ENCODE measurements at regions not wholly inside any gene's neighbourhood (a gene's known extent, or its start where the extent isn't known, plus 50 kb on each side); places are given as distances from the start of the nearest gene placed in this dataset.

DNA sequence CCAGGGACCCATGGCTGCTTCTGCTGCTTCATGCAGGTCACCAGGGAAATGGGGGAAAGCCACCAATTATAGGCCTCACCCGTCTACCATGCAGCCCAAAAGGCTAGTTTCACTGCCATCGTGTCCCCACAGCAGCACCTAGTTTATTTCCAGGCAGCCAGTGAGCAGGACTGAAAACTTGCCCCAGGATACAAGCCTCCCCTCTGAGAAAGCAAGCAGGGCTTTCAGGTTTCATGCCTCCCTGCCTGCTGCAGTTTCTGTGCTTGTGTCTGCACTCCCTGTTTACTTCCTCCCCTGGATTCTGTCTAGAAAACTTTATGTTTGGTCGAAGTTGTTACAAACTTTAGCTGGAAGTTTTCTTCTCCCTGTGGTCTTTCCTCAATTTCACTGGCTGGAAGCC, 319.1 kb downstream of the ANXA1 start:
- DNase-seq: no peak

GRCh38 chr9:73474002-73474600, 322.4 kb downstream of the ANXA1 start:
- DNase-seq: no peak

DNA sequence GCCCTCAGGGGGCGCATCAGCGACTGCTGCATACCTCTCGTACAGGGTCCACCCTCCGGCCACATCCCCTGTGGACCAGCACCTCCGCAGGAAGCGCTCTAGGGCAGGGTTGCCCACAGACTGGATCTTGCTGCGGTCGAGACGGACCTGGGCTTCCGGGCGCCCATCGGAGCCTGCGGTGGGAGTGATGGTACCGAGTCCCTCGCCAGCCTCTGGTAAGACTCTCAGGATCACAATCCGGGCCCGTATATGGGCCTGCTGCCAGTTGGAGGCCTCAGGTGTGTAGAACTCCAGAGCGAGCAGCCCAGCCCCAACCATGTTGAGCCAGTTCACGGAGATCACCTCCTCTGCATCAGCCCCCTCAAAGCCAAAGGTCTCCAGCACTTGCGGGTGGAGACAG, 323.0 kb downstream of the ANXA1 start:
- no peak for DNase-seq

- no peak for DNase-seq
Measured at GRCh38 chr9:73494894-73495293, 343.2 kb downstream of the ANXA1 start.

- DNase-seq: no peak
Measured at GRCh38 chr9:73497796-73498195, 346.1 kb downstream of the ANXA1 start.

GRCh38 chr9:73515216-73515615, 363.6 kb downstream of the ANXA1 start:
- DNase-seq: no peak

GRCh38 chr9:73523391-73523790, 371.7 kb downstream of the ANXA1 start:
- no peak for DNase-seq

GRCh38 chr9:73525350-73525749, 373.7 kb downstream of the ANXA1 start:
- DNase-seq: no peak

GRCh38 chr9:73527521-73527920, 375.9 kb downstream of the ANXA1 start:
- DNase-seq: no peak

DNA sequence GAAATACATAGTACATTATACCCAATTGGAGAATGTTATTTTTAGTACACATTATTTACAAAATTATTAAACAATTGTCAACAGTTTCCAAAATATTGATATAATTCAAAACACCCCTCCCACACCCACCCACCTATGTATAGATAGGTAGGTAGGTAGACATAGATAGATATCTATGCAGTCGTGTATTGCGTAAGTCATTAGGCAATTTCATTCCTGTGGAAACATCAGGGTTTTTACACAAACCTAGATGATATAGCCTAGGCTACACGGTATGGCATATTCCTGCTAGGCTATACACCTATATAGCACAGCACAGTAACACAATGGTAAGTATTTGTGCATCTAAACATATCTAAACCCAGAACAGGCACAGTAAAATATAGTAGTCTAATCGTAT, 377.3 kb downstream of the ANXA1 start:
- DNase-seq: no peak

DNA sequence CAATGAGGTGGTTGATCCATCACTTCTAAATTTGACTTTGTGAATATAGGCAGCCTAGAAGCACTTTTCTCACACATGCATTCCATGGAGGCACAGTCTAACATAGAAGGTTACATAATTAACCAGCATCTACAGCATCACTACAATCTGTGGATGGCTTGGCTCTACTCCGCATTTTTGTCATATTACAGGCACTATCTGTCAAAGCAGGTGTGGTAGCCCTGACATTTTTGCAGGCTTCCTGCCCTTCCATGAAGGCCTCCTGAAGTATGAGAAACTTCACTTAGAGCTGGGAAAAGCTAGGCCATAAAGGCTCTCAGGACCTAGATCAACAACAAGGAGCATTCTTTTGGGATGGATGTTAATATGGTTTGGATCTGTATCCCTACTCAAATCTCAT, 378.0 kb downstream of the ANXA1 start:
- no peak for DNase-seq

DNA sequence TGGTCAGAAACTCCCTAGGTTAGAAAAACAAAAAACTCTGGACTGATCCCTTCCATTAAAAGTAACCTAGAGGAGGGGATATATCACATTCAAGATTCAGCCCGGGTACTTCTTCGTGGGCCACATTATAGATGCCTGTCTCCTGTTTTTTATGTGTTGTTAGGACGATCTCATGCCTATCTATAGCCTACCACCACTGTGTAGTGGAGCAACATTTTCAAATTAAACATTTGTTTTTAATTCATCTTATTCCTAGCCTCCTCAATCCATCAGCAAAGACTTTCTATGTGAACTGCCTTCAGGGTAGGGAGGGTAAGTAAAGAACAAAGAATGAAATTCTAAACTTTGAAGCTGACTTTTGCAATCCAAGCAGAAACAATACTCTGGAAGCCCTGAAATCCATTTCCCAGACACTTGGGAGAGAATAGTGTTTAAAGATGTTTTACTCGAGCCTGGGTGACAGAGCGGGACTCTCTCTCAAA, 379.4 kb downstream of the ANXA1 start:
- DNase-seq: no peak

GRCh38 chr9:73531658-73532057, 380.0 kb downstream of the ANXA1 start:
- no peak for DNase-seq

DNA sequence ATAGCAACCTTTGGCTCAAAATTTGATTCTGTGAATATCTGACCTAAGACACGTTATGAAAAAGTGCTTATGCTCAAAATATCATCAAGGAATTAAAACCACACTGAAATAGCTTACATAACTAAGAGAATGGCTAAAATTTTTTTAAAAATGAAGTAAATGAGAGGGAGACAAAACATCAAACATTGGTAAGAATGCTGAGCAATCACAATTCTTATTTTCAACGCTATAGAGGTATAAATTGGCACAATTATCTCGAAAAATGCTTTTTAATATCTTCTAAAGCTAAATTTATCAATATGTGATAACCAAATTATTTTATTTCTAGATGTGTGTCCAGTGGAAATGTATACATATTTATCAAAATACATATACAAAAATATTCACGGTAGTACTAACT, 381.3 kb downstream of the ANXA1 start:
- DNase-seq: no peak

GRCh38 chr9:73536403-73536802, 384.7 kb downstream of the ANXA1 start:
- DNase-seq: no peak

- no peak for DNase-seq
Measured at GRCh38 chr9:73537561-73537960, 385.9 kb downstream of the ANXA1 start.

DNA sequence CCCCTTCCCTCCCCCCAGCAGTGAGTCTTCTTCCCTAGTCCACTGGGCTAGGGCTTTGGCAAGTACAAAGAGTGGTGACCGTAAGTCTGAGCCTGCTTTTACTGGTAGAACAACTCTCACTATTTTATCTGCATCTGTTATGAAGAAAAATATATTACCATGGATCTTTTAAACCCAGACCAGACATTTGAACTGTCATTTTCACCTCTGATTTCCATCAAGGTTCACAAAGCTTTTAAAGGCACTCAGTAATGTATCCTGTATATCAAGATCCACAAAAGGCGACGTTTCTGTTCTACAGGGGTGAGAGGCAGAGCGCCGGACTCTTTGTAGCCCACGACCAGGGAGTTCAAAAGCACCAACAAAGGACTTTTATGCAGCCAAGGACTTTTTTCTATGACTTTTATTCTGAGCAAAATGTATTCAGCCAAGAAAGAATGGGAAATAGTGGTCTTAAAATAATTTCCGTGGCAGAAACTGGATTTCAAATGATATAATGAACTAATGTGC, 388.3 kb downstream of the ANXA1 start:
- no peak for DNase-seq

GRCh38 chr9:73541923-73542322, 390.3 kb downstream of the ANXA1 start:
- no peak for DNase-seq

DNA sequence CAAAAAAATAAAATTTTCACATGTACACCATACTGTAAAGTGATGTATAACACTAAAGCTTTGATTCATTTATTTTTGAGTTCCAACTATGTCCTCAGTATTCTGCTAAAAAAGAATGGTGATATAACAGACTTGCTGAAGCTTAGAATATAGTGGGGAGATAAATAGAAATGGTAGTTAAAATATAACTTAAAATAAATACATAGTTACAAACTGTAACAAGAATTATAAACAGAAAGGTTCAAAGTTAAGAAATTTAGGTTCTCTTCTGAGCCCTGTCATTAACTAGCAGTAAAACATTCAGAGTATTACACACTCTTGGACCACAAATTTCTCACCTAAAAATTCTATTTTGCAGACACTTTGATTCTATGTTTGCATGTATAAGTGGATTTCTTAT, 392.1 kb downstream of the ANXA1 start:
- no peak for DNase-seq

- peak; percentile 67 for DNase-seq
Measured at GRCh38 chr9:73548201-73548600, 396.5 kb downstream of the ANXA1 start.

GRCh38 chr9:73549991-73550390, 398.3 kb downstream of the ANXA1 start:
- no peak for DNase-seq

- no peak for DNase-seq
Measured at GRCh38 chr9:73553295-73553694, 401.6 kb downstream of the ANXA1 start.

GRCh38 chr9:73558471-73558870, 406.8 kb downstream of the ANXA1 start:
- DNase-seq: no peak

GRCh38 chr9:73565026-73565425, 413.4 kb downstream of the ANXA1 start:
- DNase-seq: no peak

GRCh38 chr9:73565833-73566465, 414.3 kb downstream of the ANXA1 start:
- DNase-seq: peak; percentile 50
